Subcutaneous abdominal adipose tissue (tissue), 5 donors: ENCODE measurements at regions not wholly inside any gene's neighbourhood (a gene's known extent, or its start where the extent isn't known, plus 50 kb on each side); places are given as distances from the start of the nearest gene placed in this dataset.

ENCODE experiments used
- H3K27ac ChIP-seq: one replicate; pipeline ENCODE4 v1.7.0; 2013; ENCODE audit warnings: low read depth, mild to moderate bottlenecking, inconsistent platforms, low read length, moderate library complexity
- H3K27me3 ChIP-seq, 5 donors: one replicate each; pipeline ENCODE4 v1.7.0; 2013; ENCODE audit warnings: low read length in 5 of 5, inconsistent platforms in 1 of 5; ENCODE audit not compliant: control insufficient read depth in 5 of 5, insufficient read depth in 4 of 5
- H3K36me3 ChIP-seq, 5 donors: one replicate each; pipeline ENCODE4 v1.7.0; 2013; ENCODE audit warnings: low read length in 5 of 5; ENCODE audit not compliant: control insufficient read depth in 5 of 5, insufficient read depth in 5 of 5
- H3K4me1 ChIP-seq, 5 donors: one replicate each; pipeline ENCODE4 v1.7.0; 2013; ENCODE audit warnings: low read length in 5 of 5, mild to moderate bottlenecking in 3 of 5, moderate library complexity in 1 of 5; ENCODE audit not compliant: control insufficient read depth in 5 of 5, insufficient read depth in 5 of 5
- H3K4me3 ChIP-seq, 5 donors: one replicate each; pipeline ENCODE4 v1.7.0; 2013; ENCODE audit warnings: low read length in 5 of 5, low read depth in 1 of 5
- H3K9ac ChIP-seq, 5 donors: one replicate each; pipeline ENCODE4 v1.7.0; 2013; ENCODE audit warnings: low read length in 5 of 5, mild to moderate bottlenecking in 4 of 5, moderate library complexity in 3 of 5
- H3K9me3 ChIP-seq, 5 donors: one replicate each; pipeline ENCODE4 v1.7.0; 2013; ENCODE audit warnings: low read length in 5 of 5; ENCODE audit not compliant: control insufficient read depth in 5 of 5
- donor health status: healthy.
- donor health status: healthy.
- donor health status: healthy.
- donor health status: healthy.
- donor health status: healthy.

GRCh38 chr4:3386526-3386925 lies 55.2 kb upstream of the HGFAC start:
- Histone ChIP-seq H3K9me3 (no peaks in the 10 kb centered on the region), H3K36me3 (no peaks in the 10 kb centered on the region), H3K4me3 (no peak overlapping the region), H3K27ac (no peak overlapping the region), H3K4me1 (peaks cover 6 to 62% (median 51%) of the 10 kb centered on the region in 5 donors), H3K9ac (no peak overlapping the region), H3K27me3 (no peaks in the 10 kb centered on the region)

GRCh38 chr4:3387154-3387942 lies 54.4 kb upstream of the HGFAC start:
- H3K9ac ChIP-seq = peak overlapping the region in 3 of 5 donors; percentile 13 to 21 (median 15)
- H3K27me3 ChIP-seq = no peaks in the 10 kb centered on the region
- peak overlapping the region; percentile 35 to 58 (median 46) for H3K4me3 ChIP-seq
- H3K9me3 ChIP-seq = no peaks in the 10 kb centered on the region
- peaks cover 5 to 62% (median 51%) of the 10 kb centered on the region in 5 donors for H3K4me1 ChIP-seq
- peak overlapping the region; percentile 63 for H3K27ac ChIP-seq
- H3K36me3 ChIP-seq = no peaks in the 10 kb centered on the region

GRCh38 chr4:3387943-3388361 lies 53.8 kb upstream of the HGFAC start:
- Histone ChIP-seq H3K4me1 (peaks cover 5 to 62% (median 51%) of the 10 kb centered on the region in 5 donors), H3K27ac (peak overlapping the region; percentile 63), H3K36me3 (no peaks in the 10 kb centered on the region), H3K9ac (peak overlapping the region in 3 of 5 donors; percentile 13 to 21 (median 15)), H3K27me3 (no peaks in the 10 kb centered on the region), H3K4me3 (peak overlapping the region; percentile 35 to 58 (median 48)), H3K9me3 (no peaks in the 10 kb centered on the region)

GRCh38 chr4:3388471-3389232 lies 53.1 kb upstream of the HGFAC start:
- H3K9me3 ChIP-seq = no peaks in the 10 kb centered on the region
- peak overlapping the region; percentile 43 to 63 (median 53) for H3K4me3 ChIP-seq

GRCh38 chr4:3389233-3390215 lies 52.2 kb upstream of the HGFAC start:
- Histone ChIP-seq H3K4me3 (peak overlapping the region; percentile 43 to 63 (median 53)), H3K27ac (peak overlapping the region; percentile 63), H3K9me3 (no peaks in the 10 kb centered on the region), H3K4me1 (peaks cover 5 to 60% (median 49%) of the 10 kb centered on the region in 5 donors), H3K9ac (peak overlapping the region in 3 of 5 donors; percentile 11 to 65 (median 59)), H3K36me3 (no peaks in the 10 kb centered on the region), H3K27me3 (no peaks in the 10 kb centered on the region)

More at GRCh38 chr4:3388471-3389232, 53.1 kb upstream of the HGFAC start:
- Histone ChIP-seq H3K4me1 (peaks cover 5 to 62% (median 51%) of the 10 kb centered on the region in 5 donors), H3K36me3 (no peaks in the 10 kb centered on the region), H3K27me3 (no peaks in the 10 kb centered on the region), H3K9ac (peak overlapping the region in 4 of 5 donors; percentile 11 to 65 (median 40)), H3K27ac (peak overlapping the region; percentile 63)

GRCh38 chr4:3390288-3390811 lies 51.4 kb upstream of the HGFAC start:
- Histone ChIP-seq H3K4me1 (peaks cover 5 to 52% (median 42%) of the 10 kb centered on the region in 5 donors), H3K36me3 (no peaks in the 10 kb centered on the region), H3K27me3 (no peaks in the 10 kb centered on the region), H3K9ac (no peak overlapping the region), H3K9me3 (no peaks in the 10 kb centered on the region), H3K27ac (no peak overlapping the region), H3K4me3 (no peak overlapping the region)

- H3K9me3 ChIP-seq = peaks cover 0 to 3% (median 0%) of the 10 kb centered on the region in 5 donors
- H3K36me3 ChIP-seq = no peaks in the 10 kb centered on the region
- no peaks in the 10 kb centered on the region for H3K27me3 ChIP-seq
- H3K4me1 ChIP-seq = peaks cover 2 to 42% (median 35%) of the 10 kb centered on the region in 5 donors
- no peak overlapping the region for H3K4me3 ChIP-seq
- no peak overlapping the region for H3K9ac ChIP-seq
- no peak overlapping the region for H3K27ac ChIP-seq
Observed at GRCh38 chr4:3391422-3391821, 50.3 kb upstream of the HGFAC start.
